HCT116 (cell line): ENCODE measurements at regions not wholly inside any gene's neighbourhood (a gene's known extent, or its start where the extent isn't known, plus 50 kb on each side); places are given as distances from the start of the nearest gene placed in this dataset.

Experiments used
- ATAC-seq: fragments of 200-7000 bp; cut with Tn5 transposase; 2 replicates; pipeline ENCODE4 v1.9.1; 2020; ENCODE audit warnings: mild to moderate bottlenecking, moderate library complexity
- BruUV-seq: library from RNA; stranded (reverse); fragments of 400-500 nt; replicated peaks from 2 replicates; lab custom pipeline; 2021; lab: Mats Ljungman, UMichigan
- CTCF ChIA-PET: fragments of 300-600 bp; sonication (Branson Sonifier 250); formaldehyde crosslinking; loops from one replicate; lab custom pipeline; 2021; ENCODE audit warnings: antibody characterized with exemption; lab: Charles Lee
- POLR2A ChIA-PET: fragments of 300-600, 350-600 bp; sonication (Branson Sonifier 250); formaldehyde crosslinking; loops from one replicate; lab custom pipeline; 2021; ENCODE audit warnings: antibody characterized with exemption; lab: Charles Lee
- RAD21 ChIA-PET, 2 experiments: fragments of 300-600 bp; sonication (Branson Sonifier 250); formaldehyde crosslinking; loops; one replicate each; lab custom pipeline; 2023; ENCODE audit warnings: low total read pairs in 2 of 2; ENCODE audit not compliant: uncharacterized antibody in 2 of 2, unreplicated experiment in 2 of 2, low non-redundant PET in 1 of 2; lab: Charles Lee
- DNase-seq: peaks from one replicate; pipeline ENCODE4 v3.0.0-alpha.2; 2010; ENCODE audit warnings: low read depth, low spot score
- H2AFZ ChIP-seq: fragments of 200-600 bp; shearing (Covaris generic), sonication (generic); 2 replicates; pipeline ENCODE4 v1.6.1; 2017; ENCODE audit warnings: low read depth, mixed run types, mixed read lengths, antibody characterized with exemption, low read length; ENCODE audit not compliant: poor library complexity, severe bottlenecking
- H3K27ac ChIP-seq: 2 replicates; pipeline ENCODE4 v1.5.1; 2012; ENCODE audit warnings: low read depth, low read length
- H3K27me3 ChIP-seq: fragments of 200-600 bp; sonication (generic); 2 replicates; pipeline ENCODE4 v1.6.1; 2016; ENCODE audit warnings: mixed run types, low read length, mixed read lengths; ENCODE audit not compliant: insufficient read depth
- H3K36me3 ChIP-seq, 2 experiments: fragments of 200-500 bp in 1 of 2; fragments of 200-600 bp in 1 of 2; sonication (Bioruptor generic) in 1 of 2; sonication (generic) in 1 of 2; 2 replicates each; pipeline versions ENCODE4 v1.5.1 to v1.6.1; 2014 to 2016; ENCODE audit warnings: low read length in 2 of 2, inconsistent platforms in 1 of 2, mixed read lengths in 1 of 2, mixed run types in 1 of 2; ENCODE audit not compliant: insufficient read depth in 2 of 2, control insufficient read depth in 1 of 2
- H3K4me1 ChIP-seq, 2 experiments: fragments of 200-600 bp in 1 of 2; sonication (generic) in 1 of 2; 2 replicates each; pipeline versions ENCODE4 v1.5.1 to v1.6.1; 2012 to 2017; ENCODE audit warnings: low read length in 2 of 2, inconsistent platforms in 1 of 2, mild to moderate bottlenecking in 1 of 2, mixed read lengths in 1 of 2, mixed run types in 1 of 2, moderate library complexity in 1 of 2; ENCODE audit not compliant: insufficient read depth in 2 of 2, control insufficient read depth in 1 of 2
- H3K4me2 ChIP-seq: fragments of 200-600 bp; sonication (generic); 2 replicates; pipeline ENCODE4 v1.6.1; 2017; ENCODE audit warnings: mixed run types, low read length, mixed read lengths
- H3K4me3 ChIP-seq, 2 experiments: fragments of 200-600 bp in 1 of 2; sonication (generic) in 1 of 2; replicated peaks in 1 of 2; 2 replicates each; pipeline ENCODE4 v1.5.1; 2011 to 2016; ENCODE audit warnings: low read length in 2 of 2, control low read depth in 1 of 2, low read depth in 1 of 2, mild to moderate bottlenecking in 1 of 2, mixed read lengths in 1 of 2, mixed run types in 1 of 2
- H3K79me2 ChIP-seq: fragments of 200-600 bp; sonication (generic); 2 replicates; pipeline ENCODE4 v1.6.1; 2017; ENCODE audit warnings: mild to moderate bottlenecking, mixed run types, low read length, moderate library complexity, mixed read lengths; ENCODE audit not compliant: insufficient read depth
- H3K9ac ChIP-seq: fragments of 200-600 bp; sonication (generic); 2 replicates; pipeline ENCODE4 v1.6.1; 2016; ENCODE audit warnings: low read length, mixed read lengths
- H3K9me2 ChIP-seq: fragments of 200-600 bp; sonication (generic), shearing (Covaris generic); 2 replicates; pipeline ENCODE4 v1.6.1; 2017; ENCODE audit warnings: mixed run types, mild to moderate bottlenecking, moderate library complexity; ENCODE audit not compliant: insufficient read depth
- H3K9me3 ChIP-seq, 2 experiments: fragments of 200-500 bp in 1 of 2; fragments of 200-600 bp in 1 of 2; sonication (Bioruptor generic) in 1 of 2; sonication (generic) in 1 of 2; 2 replicates each; pipeline ENCODE4 v1.6.1; 2014 to 2017; ENCODE audit warnings: low read length in 2 of 2, mixed read lengths in 2 of 2, inconsistent platforms in 1 of 2, low read depth in 1 of 2, mild to moderate bottlenecking in 1 of 2, mixed run types in 1 of 2, moderate library complexity in 1 of 2; ENCODE audit not compliant: control insufficient read depth in 1 of 2, insufficient read depth in 1 of 2
- H4K20me1 ChIP-seq: fragments of 200-600 bp; sonication (generic), shearing (Covaris generic); 2 replicates; pipeline ENCODE4 v1.6.1; 2017; ENCODE audit warnings: mixed run types, mild to moderate bottlenecking, moderate library complexity; ENCODE audit not compliant: insufficient read depth
- CTCF ChIP-seq, 3 experiments: fragments of 200-600 bp in 1 of 3; sonication (generic) in 1 of 3; IDR thresholded peaks in 2 of 3; conservative IDR thresholded peaks in 1 of 3; 2 replicates each; pipeline ENCODE4 v1.5.1; 2012 to 2017; ENCODE audit warnings: low read depth in 2 of 3, low read length in 2 of 3, antibody characterized with exemption in 1 of 3, borderline replicate concordance in 1 of 3, control low read depth in 1 of 3, mild to moderate bottlenecking in 1 of 3, mixed read lengths in 1 of 3, mixed run types in 1 of 3, moderate library complexity in 1 of 3; ENCODE audit not compliant: insufficient read depth in 1 of 3
- EGR1 ChIP-seq: IDR thresholded peaks from 2 replicates; pipeline ENCODE4 v1.6.1; 2012; ENCODE audit warnings: low read depth
- EZH2 ChIP-seq: fragments of 200-600 bp; sonication (generic); IDR thresholded peaks from 2 replicates; pipeline ENCODE4 v1.6.1; 2017; ENCODE audit warnings: antibody characterized with exemption, mixed run types
- FOSL1 ChIP-seq: IDR thresholded peaks from 2 replicates; pipeline ENCODE4 v1.6.1; 2012; ENCODE audit warnings: low read depth
- MAX ChIP-seq: IDR thresholded peaks from 2 replicates; pipeline ENCODE4 v1.6.1; 2012
- POLR2AphosphoS5 ChIP-seq: IDR thresholded peaks from 2 replicates; pipeline ENCODE4 v1.6.1; 2011; ENCODE audit warnings: mild to moderate bottlenecking, low read depth, low read length, moderate library complexity
- RAD21 ChIP-seq: IDR thresholded peaks from 2 replicates; pipeline ENCODE4 v1.6.1; 2012; ENCODE audit warnings: low read depth, mild to moderate bottlenecking
- SIN3A ChIP-seq: IDR thresholded peaks from 2 replicates; pipeline ENCODE4 v1.6.1; 2012; ENCODE audit warnings: low read depth
- SRF ChIP-seq: IDR thresholded peaks from 2 replicates; pipeline ENCODE4 v1.6.1; 2012; ENCODE audit warnings: low read depth
- YY1 ChIP-seq: IDR thresholded peaks from 2 replicates; pipeline ENCODE4 v1.6.1; 2011; ENCODE audit warnings: low read length, low read depth, moderate library complexity, mild to moderate bottlenecking; ENCODE audit not compliant: insufficient replicate concordance; ENCODE audit errors: extremely low read depth
- intact Hi-C: fragments of 100-400 bp; cut with micrococcal nuclease; formaldehyde crosslinking; loops from 2 replicates; pipeline ENCODE4 v1.10.0; 2022

- DNase-seq = no peak
- ATAC-seq = no peak
- H3K36me3 ChIP-seq = no peaks in the 10 kb centered on the region
- H3K4me1 ChIP-seq = no peaks in the 10 kb centered on the region
- no peak overlapping the region for H3K27ac ChIP-seq
- intact Hi-C loops = no loop called here
- TF ChIP-seq MAX = no peak
- no peak for TF ChIP-seq YY1
- no peak for TF ChIP-seq EGR1
- no peak for TF ChIP-seq RAD21
- TF ChIP-seq FOSL1 = no peak
- no peak for TF ChIP-seq SIN3A
- no peak for TF ChIP-seq CTCF (IDR thresholded peaks at IDR 0.05 in 2 of 3, conservative IDR thresholded peaks at IDR 0.05 in 1 of 3; ENCODE audit: borderline replicate concordance in 1 of 3, insufficient read depth in 1 of 3, low read depth in 2 of 3, low read length in 2 of 3)
- TF ChIP-seq EZH2 = no peak
- no peak for TF ChIP-seq SRF
- TF ChIP-seq POLR2AphosphoS5 = no peak
- ChIA-PET POLR2A (no interaction called here), CTCF (no interaction called here), RAD21 (no interaction called here)
- no peak overlapping the region for H3K4me3 ChIP-seq
- no peaks in the 10 kb centered on the region for H3K9me2 ChIP-seq
- no peaks in the 10 kb centered on the region for H3K27me3 ChIP-seq
- no peaks in the 10 kb centered on the region for H4K20me1 ChIP-seq
- H3K4me2 ChIP-seq = no peak overlapping the region
- no peaks in the 10 kb centered on the region for H3K79me2 ChIP-seq
- no TSS peak for BruUV-seq
- H2AFZ ChIP-seq = no peak overlapping the region
- no peak overlapping the region for H3K9ac ChIP-seq
- H3K9me3 ChIP-seq = no peaks in the 10 kb centered on the region
Measured at GRCh38 chr1:87518794-87519193, 190.1 kb downstream of the LMO4 start.
